Esophagus muscularis mucosa (tissue), 4 donors: ENCODE measurements at regions not wholly inside any gene's neighbourhood (a gene's known extent, or its start where the extent isn't known, plus 50 kb on each side); places are given as distances from the start of the nearest gene placed in this dataset.

Experiments used
- DNase-seq: peaks from one replicate; pipeline ENCODE4 v3.0.0-alpha.2; 2017; ENCODE audit errors: extremely low spot score
- H3K27ac ChIP-seq, 4 donors: fragments of 200-600 bp; sonication (generic); replicated peaks in 1 of 4; 1 replicate in 3 of 4; 2 replicates in 1 of 4; pipeline ENCODE4 v1.5.1; 2016 to 2019; ENCODE audit warnings: mild to moderate bottlenecking in 1 of 4
- H3K27me3 ChIP-seq, 4 donors: fragments of 200-600 bp; sonication (generic); one replicate each; pipeline versions ENCODE4 v1.5.1 to v1.6.0; 2016 to 2019
- H3K36me3 ChIP-seq, 4 donors: fragments of 200-600 bp; sonication (generic); one replicate each; pipeline ENCODE4 v1.5.1; 2016 to 2019
- H3K4me1 ChIP-seq, 4 donors: fragments of 200-600 bp; sonication (generic); one replicate each; pipeline ENCODE4 v1.5.1; 2016 to 2019
- H3K4me3 ChIP-seq, 4 donors: fragments of 200-600 bp; sonication (generic); 1 replicate in 2 of 4; 2 replicates in 2 of 4; pipeline ENCODE4 v1.5.1; 2016 to 2019; ENCODE audit warnings: mild to moderate bottlenecking in 4 of 4, moderate library complexity in 1 of 4
- H3K9me3 ChIP-seq, 4 donors: fragments of 200-600 bp; sonication (generic); 1 replicate in 3 of 4; 2 replicates in 1 of 4; pipeline ENCODE4 v1.5.1; 2016 to 2019
- EP300 ChIP-seq: sonication (generic); formaldehyde crosslinking; IDR thresholded peaks from one replicate; pipeline ENCODE4 v1.6.1; 2017; ENCODE audit warnings: antibody characterized with exemption
- POLR2A ChIP-seq: fragments of 450-650 bp; IDR thresholded peaks from one replicate; pipeline ENCODE4 v1.6.1; 2017; ENCODE audit warnings: antibody characterized with exemption, moderate library complexity, mild to moderate bottlenecking, low read depth
- POLR2AphosphoS5 ChIP-seq, 2 donors: sonication (generic); formaldehyde crosslinking; IDR thresholded peaks; one replicate each; pipeline ENCODE4 v1.6.1; 2017; ENCODE audit warnings: antibody characterized with exemption in 2 of 2
- WGBS: methylation state at CpG from one replicate; pipeline ENCODE4 v1.1.5; 2018; 5-methylcytosine and 5-hydroxymethylcytosine counted together
- intact Hi-C: fragments of 100-400 bp; cut with DNase I; formaldehyde crosslinking; loops from one replicate; pipeline ENCODE4 v1.15.1; 2023
- TF ChIP-seq, protein P1 (sequence below), 3 experiments: fragments of 200-600 bp in 2 of 3; fragments of 450-650 bp in 1 of 3; sonication (generic) in 2 of 3; IDR thresholded peaks; one replicate each; pipeline ENCODE4 v1.5.1; 2017 to 2019; ENCODE audit warnings: antibody characterized with exemption in 3 of 3, mild to moderate bottlenecking in 2 of 3, moderate library complexity in 1 of 3

DNA sequence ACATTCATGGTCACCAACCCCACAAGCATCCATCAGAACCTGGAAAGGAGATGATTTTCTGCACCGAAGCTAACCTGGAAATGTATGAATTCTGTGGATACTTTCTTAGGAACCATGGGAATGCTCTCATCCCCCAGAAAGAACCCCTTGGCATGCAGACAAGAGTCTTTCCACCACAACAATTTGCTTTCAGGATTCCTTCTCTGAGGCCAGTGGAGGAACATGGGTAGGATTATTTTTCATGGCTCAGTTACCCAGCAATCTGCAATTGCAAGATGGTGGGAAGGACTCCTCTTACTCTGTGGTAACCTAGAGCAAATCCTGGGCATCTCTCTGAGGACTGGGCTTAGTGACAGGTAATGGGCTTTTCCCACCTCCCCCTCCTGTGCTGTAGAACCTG is 131.9 kb upstream of the MSX1 start:
- Histone ChIP-seq H3K27me3 (no peaks in the 10 kb centered on the region), H3K9me3 (peaks cover 0 to 26% (median 8%) of the 10 kb centered on the region in 4 donors), H3K4me1 (no peaks in the 10 kb centered on the region), H3K27ac (no peak overlapping the region), H3K4me3 (no peak overlapping the region), H3K36me3 (no peaks in the 10 kb centered on the region)
- TF ChIP-seq, protein P1, sequence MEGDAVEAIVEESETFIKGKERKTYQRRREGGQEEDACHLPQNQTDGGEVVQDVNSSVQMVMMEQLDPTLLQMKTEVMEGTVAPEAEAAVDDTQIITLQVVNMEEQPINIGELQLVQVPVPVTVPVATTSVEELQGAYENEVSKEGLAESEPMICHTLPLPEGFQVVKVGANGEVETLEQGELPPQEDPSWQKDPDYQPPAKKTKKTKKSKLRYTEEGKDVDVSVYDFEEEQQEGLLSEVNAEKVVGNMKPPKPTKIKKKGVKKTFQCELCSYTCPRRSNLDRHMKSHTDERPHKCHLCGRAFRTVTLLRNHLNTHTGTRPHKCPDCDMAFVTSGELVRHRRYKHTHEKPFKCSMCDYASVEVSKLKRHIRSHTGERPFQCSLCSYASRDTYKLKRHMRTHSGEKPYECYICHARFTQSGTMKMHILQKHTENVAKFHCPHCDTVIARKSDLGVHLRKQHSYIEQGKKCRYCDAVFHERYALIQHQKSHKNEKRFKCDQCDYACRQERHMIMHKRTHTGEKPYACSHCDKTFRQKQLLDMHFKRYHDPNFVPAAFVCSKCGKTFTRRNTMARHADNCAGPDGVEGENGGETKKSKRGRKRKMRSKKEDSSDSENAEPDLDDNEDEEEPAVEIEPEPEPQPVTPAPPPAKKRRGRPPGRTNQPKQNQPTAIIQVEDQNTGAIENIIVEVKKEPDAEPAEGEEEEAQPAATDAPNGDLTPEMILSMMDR (IDR thresholded peaks at IDR 0.05): no peak
- TF ChIP-seq EP300 (no peak), POLR2AphosphoS5 (IDR thresholded peaks at IDR 0.05) (no peak), POLR2A (no peak)
- no peak for DNase-seq
- intact Hi-C loops: no loop called here
- WGBS: 33% methylated on average over 1 of the region's 1 CpG

DNA sequence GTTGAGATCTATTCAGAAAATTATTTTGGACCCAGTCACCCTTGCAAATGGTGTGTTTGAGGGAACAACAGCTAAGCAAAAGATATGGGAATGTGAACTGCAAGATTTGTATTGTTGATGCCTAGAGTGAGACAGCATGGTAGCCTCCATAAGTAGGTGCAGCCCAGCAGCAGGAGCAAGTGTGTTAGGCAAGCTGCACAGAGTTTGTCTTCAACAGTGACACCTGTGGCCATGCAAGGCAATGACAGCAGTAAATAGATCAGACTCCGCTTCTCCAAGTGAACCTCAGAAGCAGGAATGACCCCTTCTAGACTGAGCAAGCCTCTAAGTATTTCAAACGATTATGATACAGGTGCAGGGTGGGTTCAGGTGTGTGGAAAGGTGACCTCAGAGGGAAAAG is 133.4 kb upstream of the MSX1 start:
- Histone ChIP-seq H3K4me1 (no peaks in the 10 kb centered on the region), H3K27me3 (no peaks in the 10 kb centered on the region), H3K36me3 (no peaks in the 10 kb centered on the region), H3K4me3 (no peak overlapping the region), H3K9me3 (peaks cover 0 to 26% (median 8%) of the 10 kb centered on the region in 4 donors), H3K27ac (no peak overlapping the region)
- no peak for DNase-seq
- TF ChIP-seq EP300 (no peak), POLR2A (no peak), POLR2AphosphoS5 (IDR thresholded peaks at IDR 0.05) (no peak)
- TF ChIP-seq, protein P1 (IDR thresholded peaks at IDR 0.05): no peak
- WGBS: 58% methylated on average over 2 of the region's 2 CpGs
- intact Hi-C loops: no loop called here

DNA sequence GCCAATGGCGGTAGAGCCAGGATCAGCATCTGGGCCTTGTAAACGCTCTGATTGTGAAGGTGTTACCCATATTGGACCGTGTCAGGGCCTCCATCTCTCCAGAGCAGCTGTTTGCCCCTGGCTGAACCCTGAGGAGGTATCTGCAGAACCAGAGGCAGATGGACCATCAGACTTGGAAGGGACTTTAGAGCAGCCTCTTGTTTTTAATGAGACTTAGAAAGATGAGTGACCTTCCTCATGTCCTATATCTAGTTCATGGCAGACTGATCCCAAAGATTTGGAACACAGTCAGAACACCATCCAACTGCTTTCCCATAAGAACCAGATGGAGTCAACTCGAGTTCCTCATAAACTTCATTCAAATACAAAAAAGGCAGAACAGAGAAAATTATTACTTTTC is 135.1 kb upstream of the MSX1 start:
- DNase-seq: no peak
- intact Hi-C loops: no loop called here
- Histone ChIP-seq H3K4me1 (no peaks in the 10 kb centered on the region), H3K9me3 (peaks cover 0 to 26% (median 8%) of the 10 kb centered on the region in 4 donors), H3K27ac (no peak overlapping the region), H3K4me3 (no peak overlapping the region), H3K27me3 (no peaks in the 10 kb centered on the region), H3K36me3 (no peaks in the 10 kb centered on the region)
- TF ChIP-seq POLR2AphosphoS5 (IDR thresholded peaks at IDR 0.05): no peak
- no peak for TF ChIP-seq EP300
- TF ChIP-seq, protein P1 (IDR thresholded peaks at IDR 0.05): no peak
- no peak for TF ChIP-seq POLR2A
- 73% methylated on average over 4 of the region's 4 CpGs for whole genome bisulfite sequencing

DNA sequence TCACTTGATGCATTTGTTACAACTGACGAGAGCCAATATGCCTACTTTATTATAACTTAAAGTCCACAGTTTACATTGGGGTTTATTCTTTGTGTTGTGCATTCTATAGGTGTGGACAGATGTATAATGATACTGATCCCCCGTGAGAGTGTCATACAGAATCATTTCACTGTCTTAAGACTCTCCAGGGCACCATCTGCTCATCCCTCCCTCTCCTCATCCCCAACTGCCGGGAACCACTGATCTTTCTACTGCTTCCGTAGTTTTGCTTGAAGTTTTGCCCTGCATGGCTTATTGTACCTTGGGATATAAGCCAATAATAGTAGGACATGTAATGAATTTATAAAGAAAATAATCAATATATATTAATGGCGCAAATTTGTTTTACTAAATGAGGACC is 137.8 kb upstream of the MSX1 start:
- 86% methylated on average over 5 of the region's 5 CpGs for WGBS
- H3K9me3 ChIP-seq: peaks cover 0 to 24% (median 8%) of the 10 kb centered on the region in 4 donors

More for the DNA sequence above, 137.8 kb upstream of the MSX1 start:
- no peak for DNase-seq
- no peak overlapping the region for H3K4me3 ChIP-seq
- no peaks in the 10 kb centered on the region for H3K27me3 ChIP-seq
- intact Hi-C loops: no loop called here
- H3K27ac ChIP-seq: no peak overlapping the region
- no peaks in the 10 kb centered on the region for H3K36me3 ChIP-seq
- no peaks in the 10 kb centered on the region for H3K4me1 ChIP-seq
- TF ChIP-seq, protein P1 (IDR thresholded peaks at IDR 0.05): no peak
- no peak for TF ChIP-seq POLR2AphosphoS5 (IDR thresholded peaks at IDR 0.05)
- no peak for TF ChIP-seq EP300
- no peak for TF ChIP-seq POLR2A
